ENCODE measurements at regions not wholly inside any gene's neighbourhood (a gene's known extent, or its start where the extent isn't known, plus 50 kb on each side); places are given as distances from the start of the nearest gene placed in this dataset.

GRCh38 chr5:17132444-17133083, 84.9 kb upstream of the BASP1 start:
- TF ChIP-seq, protein P1, sequence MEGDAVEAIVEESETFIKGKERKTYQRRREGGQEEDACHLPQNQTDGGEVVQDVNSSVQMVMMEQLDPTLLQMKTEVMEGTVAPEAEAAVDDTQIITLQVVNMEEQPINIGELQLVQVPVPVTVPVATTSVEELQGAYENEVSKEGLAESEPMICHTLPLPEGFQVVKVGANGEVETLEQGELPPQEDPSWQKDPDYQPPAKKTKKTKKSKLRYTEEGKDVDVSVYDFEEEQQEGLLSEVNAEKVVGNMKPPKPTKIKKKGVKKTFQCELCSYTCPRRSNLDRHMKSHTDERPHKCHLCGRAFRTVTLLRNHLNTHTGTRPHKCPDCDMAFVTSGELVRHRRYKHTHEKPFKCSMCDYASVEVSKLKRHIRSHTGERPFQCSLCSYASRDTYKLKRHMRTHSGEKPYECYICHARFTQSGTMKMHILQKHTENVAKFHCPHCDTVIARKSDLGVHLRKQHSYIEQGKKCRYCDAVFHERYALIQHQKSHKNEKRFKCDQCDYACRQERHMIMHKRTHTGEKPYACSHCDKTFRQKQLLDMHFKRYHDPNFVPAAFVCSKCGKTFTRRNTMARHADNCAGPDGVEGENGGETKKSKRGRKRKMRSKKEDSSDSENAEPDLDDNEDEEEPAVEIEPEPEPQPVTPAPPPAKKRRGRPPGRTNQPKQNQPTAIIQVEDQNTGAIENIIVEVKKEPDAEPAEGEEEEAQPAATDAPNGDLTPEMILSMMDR (IDR thresholded peaks at IDR 0.05; ENCODE audit: extremely low read depth, insufficient read depth, missing control alignments), result peak; percentile 51
- in situ Hi-C loops (cut with MboI; ENCODE audit: low pct_unique_long_range_greater_than_20kb, low sequenced_read_pairs, unreplicated experiment), result no loop called here
- DNase-seq (ENCODE audit: low spot score), result peak; percentile 44

- in situ Hi-C loops (cut with MboI; ENCODE audit: low pct_unique_long_range_greater_than_20kb, low sequenced_read_pairs, unreplicated experiment), result no loop called here
- no peak for DNase-seq (ENCODE audit: low spot score)
- TF ChIP-seq, protein P1 (IDR thresholded peaks at IDR 0.05; ENCODE audit: extremely low read depth, insufficient read depth, missing control alignments), result no peak
These were observed 82.4 kb upstream of the BASP1 start for GRCh38 chr5:17135050-17135449.

- DNase-seq (ENCODE audit: low spot score), result no peak
- TF ChIP-seq, protein P1 (IDR thresholded peaks at IDR 0.05; ENCODE audit: extremely low read depth, insufficient read depth, missing control alignments), result no peak
- in situ Hi-C loops (cut with MboI; ENCODE audit: low pct_unique_long_range_greater_than_20kb, low sequenced_read_pairs, unreplicated experiment), result no loop called here
These were observed 74.1 kb upstream of the BASP1 start for GRCh38 chr5:17143335-17143734.

- in situ Hi-C loops (cut with MboI; ENCODE audit: low pct_unique_long_range_greater_than_20kb, low sequenced_read_pairs, unreplicated experiment), result no loop called here
- TF ChIP-seq, protein P1 (IDR thresholded peaks at IDR 0.05; ENCODE audit: extremely low read depth, insufficient read depth, missing control alignments), result no peak
- DNase-seq (ENCODE audit: low spot score), result no peak
These were observed 71.1 kb upstream of the BASP1 start for GRCh38 chr5:17146280-17146841.

- in situ Hi-C loops (cut with MboI; ENCODE audit: low pct_unique_long_range_greater_than_20kb, low sequenced_read_pairs, unreplicated experiment), result no loop called here
- no peak for DNase-seq (ENCODE audit: low spot score)
- TF ChIP-seq, protein P1 (IDR thresholded peaks at IDR 0.05; ENCODE audit: extremely low read depth, insufficient read depth, missing control alignments), result no peak
These were observed 70.3 kb upstream of the BASP1 start for GRCh38 chr5:17147170-17147569.

GRCh38 chr5:17147617-17148016, 69.8 kb upstream of the BASP1 start:
- in situ Hi-C loops (cut with MboI; ENCODE audit: low pct_unique_long_range_greater_than_20kb, low sequenced_read_pairs, unreplicated experiment), result no loop called here

More at GRCh38 chr5:17147617-17148016, 69.8 kb upstream of the BASP1 start:
- TF ChIP-seq, protein P1 (IDR thresholded peaks at IDR 0.05; ENCODE audit: extremely low read depth, insufficient read depth, missing control alignments), result no peak
- no peak for DNase-seq (ENCODE audit: low spot score)
